HEK293 (cell line): ENCODE measurements at regions not wholly inside any gene's neighbourhood (a gene's known extent, or its start where the extent isn't known, plus 50 kb on each side); places are given as distances from the start of the nearest gene placed in this dataset.

Experiments
- MZF1 ChIP-seq: fragments of 450-650 bp; formaldehyde crosslinking; IDR thresholded peaks from 2 replicates; pipeline ENCODE4 v1.5.1; 2017; ENCODE audit warnings: missing biosample characterization, missing genetic modification characterization, borderline replicate concordance
- ZNF184 ChIP-seq: fragments of 450-650 bp; IDR thresholded peaks from 2 replicates; pipeline ENCODE4 v1.5.1; 2018; ENCODE audit warnings: missing biosample characterization, mild to moderate bottlenecking, missing genetic modification characterization
- ZNF221 ChIP-seq: fragments of 450-650 bp; formaldehyde crosslinking; IDR thresholded peaks from 2 replicates; pipeline ENCODE4 v1.5.1; 2017; ENCODE audit warnings: missing biosample characterization, missing genetic modification characterization, borderline replicate concordance
- ZNF274 ChIP-seq, 2 experiments: fragments of 200-500 bp in 1 of 2; fragments of 450-650 bp in 1 of 2; sonication (Bioruptor generic) in 1 of 2; formaldehyde crosslinking in 1 of 2; IDR thresholded peaks; 2 replicates each; pipeline versions ENCODE4 v1.5.1 to v1.6.1; 2014 to 2016; ENCODE audit warnings: borderline replicate concordance in 1 of 2, inconsistent platforms in 1 of 2, low read length in 1 of 2, missing biosample characterization in 1 of 2, missing genetic modification characterization in 1 of 2
- ZNF280D ChIP-seq: fragments of 450-650 bp; formaldehyde crosslinking; IDR thresholded peaks from 2 replicates; pipeline ENCODE4 v1.5.1; 2016; ENCODE audit warnings: missing biosample characterization, missing genetic modification characterization
- TF ChIP-seq, protein P1 (sequence below): fragments of 450-650 bp; formaldehyde crosslinking; IDR thresholded peaks from 2 replicates; pipeline ENCODE4 v1.5.1; 2017; ENCODE audit warnings: missing biosample characterization, mild to moderate bottlenecking, missing genetic modification characterization, moderate library complexity
- TF ChIP-seq, protein P2 (sequence below): fragments of 450-650 bp; formaldehyde crosslinking; IDR thresholded peaks from 2 replicates; pipeline ENCODE4 v1.5.1; 2016; ENCODE audit warnings: missing biosample characterization, missing genetic modification characterization

GRCh38 chr3:182692695-182693094 is 100.6 kb upstream of the ATP11B start:
- TF ChIP-seq ZNF221 (tag by site-specific recombination), result no peak
- TF ChIP-seq, protein P1, sequence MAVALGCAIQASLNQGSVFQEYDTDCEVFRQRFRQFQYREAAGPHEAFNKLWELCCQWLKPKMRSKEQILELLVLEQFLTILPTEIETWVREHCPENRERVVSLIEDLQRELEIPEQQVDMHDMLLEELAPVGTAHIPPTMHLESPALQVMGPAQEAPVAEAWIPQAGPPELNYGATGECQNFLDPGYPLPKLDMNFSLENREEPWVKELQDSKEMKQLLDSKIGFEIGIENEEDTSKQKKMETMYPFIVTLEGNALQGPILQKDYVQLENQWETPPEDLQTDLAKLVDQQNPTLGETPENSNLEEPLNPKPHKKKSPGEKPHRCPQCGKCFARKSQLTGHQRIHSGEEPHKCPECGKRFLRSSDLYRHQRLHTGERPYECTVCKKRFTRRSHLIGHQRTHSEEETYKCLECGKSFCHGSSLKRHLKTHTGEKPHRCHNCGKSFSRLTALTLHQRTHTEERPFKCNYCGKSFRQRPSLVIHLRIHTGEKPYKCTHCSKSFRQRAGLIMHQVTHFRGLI, result no peak
- TF ChIP-seq, protein P2, sequence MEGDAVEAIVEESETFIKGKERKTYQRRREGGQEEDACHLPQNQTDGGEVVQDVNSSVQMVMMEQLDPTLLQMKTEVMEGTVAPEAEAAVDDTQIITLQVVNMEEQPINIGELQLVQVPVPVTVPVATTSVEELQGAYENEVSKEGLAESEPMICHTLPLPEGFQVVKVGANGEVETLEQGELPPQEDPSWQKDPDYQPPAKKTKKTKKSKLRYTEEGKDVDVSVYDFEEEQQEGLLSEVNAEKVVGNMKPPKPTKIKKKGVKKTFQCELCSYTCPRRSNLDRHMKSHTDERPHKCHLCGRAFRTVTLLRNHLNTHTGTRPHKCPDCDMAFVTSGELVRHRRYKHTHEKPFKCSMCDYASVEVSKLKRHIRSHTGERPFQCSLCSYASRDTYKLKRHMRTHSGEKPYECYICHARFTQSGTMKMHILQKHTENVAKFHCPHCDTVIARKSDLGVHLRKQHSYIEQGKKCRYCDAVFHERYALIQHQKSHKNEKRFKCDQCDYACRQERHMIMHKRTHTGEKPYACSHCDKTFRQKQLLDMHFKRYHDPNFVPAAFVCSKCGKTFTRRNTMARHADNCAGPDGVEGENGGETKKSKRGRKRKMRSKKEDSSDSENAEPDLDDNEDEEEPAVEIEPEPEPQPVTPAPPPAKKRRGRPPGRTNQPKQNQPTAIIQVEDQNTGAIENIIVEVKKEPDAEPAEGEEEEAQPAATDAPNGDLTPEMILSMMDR (tag by site-specific recombination), result no peak
- TF ChIP-seq MZF1 (tag by site-specific recombination), result no peak
- TF ChIP-seq ZNF280D, result no peak
- no peak for TF ChIP-seq ZNF274 (IDR thresholded peaks at IDR 0.05; ENCODE audit: low read length)
- TF ChIP-seq ZNF274 (tag by site-specific recombination; IDR thresholded peaks at IDR 0.05; ENCODE audit: borderline replicate concordance), result no peak
- TF ChIP-seq ZNF184 (tag by site-specific recombination), result no peak
